ENCODE measurements at regions not wholly inside any gene's neighbourhood (a gene's known extent, or its start where the extent isn't known, plus 50 kb on each side); places are given as distances from the start of the nearest gene placed in this dataset.
A peak's percentile ranks its signal among the peaks of the same experiment; 100 is the strongest.

DNA sequence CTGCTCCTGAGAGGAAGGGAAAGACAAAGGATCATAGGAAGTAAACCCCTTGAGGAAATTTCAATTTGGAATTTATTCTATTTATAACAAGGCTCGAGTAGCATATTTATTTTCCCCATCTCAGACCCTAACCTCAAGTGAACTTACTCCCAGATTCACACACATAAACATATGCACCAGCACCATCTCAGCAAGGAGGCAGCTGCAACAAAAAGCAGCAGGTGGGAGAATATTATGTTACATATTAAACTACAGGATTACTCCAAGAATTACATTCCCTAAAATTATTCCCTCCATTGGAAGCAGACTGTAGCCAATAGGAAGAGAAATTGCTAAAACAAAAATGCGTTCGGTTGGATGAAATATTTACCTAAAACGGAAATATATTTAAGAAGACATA, 108.4 kb upstream of the PRSS3 start:
- 65% methylated on average over 4 of the region's 4 CpGs for WGBS

DNA sequence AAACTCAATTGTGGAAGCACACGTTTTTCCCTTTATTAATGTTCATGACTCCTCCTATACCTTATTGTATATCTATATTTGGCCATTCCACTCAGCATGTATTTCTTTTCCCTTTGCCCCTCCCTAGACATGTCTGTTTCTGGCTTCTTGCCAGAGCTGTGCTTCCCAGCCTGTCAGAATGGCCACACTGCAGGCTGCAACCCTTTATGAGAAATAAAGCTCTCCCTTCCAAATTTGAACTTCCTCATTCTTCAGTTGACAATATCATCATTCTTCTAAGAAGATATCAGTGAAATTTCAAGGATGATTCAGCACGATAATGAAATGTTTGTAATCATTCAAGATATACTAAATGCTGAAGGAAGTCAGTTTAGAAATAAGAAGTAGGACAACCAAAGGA, 107.6 kb upstream of the PRSS3 start:
- no peak overlapping the region for H3K4me3 ChIP-seq (ENCODE audit: low read depth in 1 of 3, low read length in 3 of 3)
- H3K27me3 ChIP-seq (ENCODE audit: control insufficient read depth in 4 of 4, insufficient read depth in 4 of 4, low read length in 3 of 4): no peaks in the 10 kb centered on the region
- DNase-seq (ENCODE audit: low spot score): peak; percentile 40
- no peak overlapping the region for H3K27ac ChIP-seq (ENCODE audit: low read depth in 1 of 2, low read length in 2 of 2)
- H3K36me3 ChIP-seq (ENCODE audit: control insufficient read depth in 4 of 4, insufficient read depth in 3 of 4, low read depth in 1 of 4, low read length in 3 of 4): no peaks in the 10 kb centered on the region
- H3K9ac ChIP-seq (ENCODE audit: low read depth in 1 of 2, low read length in 2 of 2): no peak overlapping the region
- WGBS: 38% methylated on average over 2 of the region's 2 CpGs
- TF ChIP-seq HNF4A (conservative IDR thresholded peaks at IDR 0.05) (no peak), GABPA (IDR thresholded peaks at IDR 0.05 in 1 of 2, conservative IDR thresholded peaks at IDR 0.05 in 1 of 2) (no peak), HNF4G (IDR thresholded peaks at IDR 0.05) (no peak), YY1 (IDR thresholded peaks at IDR 0.05) (no peak), TAF1 (conservative IDR thresholded peaks at IDR 0.05) (no peak)
- H3K9me3 ChIP-seq (ENCODE audit: control insufficient read depth in 4 of 4, low read length in 3 of 4): no peaks in the 10 kb centered on the region
- no peaks in the 10 kb centered on the region for H3K4me1 ChIP-seq (ENCODE audit: control insufficient read depth in 4 of 4, insufficient read depth in 4 of 4, low read length in 3 of 4)

More for the DNA sequence above, 108.4 kb upstream of the PRSS3 start:
- Histone ChIP-seq H3K9me3 (ENCODE audit: control insufficient read depth in 4 of 4, low read length in 3 of 4) (no peaks in the 10 kb centered on the region), H3K27ac (ENCODE audit: low read depth in 1 of 2, low read length in 2 of 2) (no peak overlapping the region), H3K4me1 (ENCODE audit: control insufficient read depth in 4 of 4, insufficient read depth in 4 of 4, low read length in 3 of 4) (no peaks in the 10 kb centered on the region), H3K36me3 (ENCODE audit: control insufficient read depth in 4 of 4, insufficient read depth in 3 of 4, low read depth in 1 of 4, low read length in 3 of 4) (no peaks in the 10 kb centered on the region), H3K27me3 (ENCODE audit: control insufficient read depth in 4 of 4, insufficient read depth in 4 of 4, low read length in 3 of 4) (peaks cover 0 to 4% (median 1%) of the 10 kb centered on the region in 4 donors), H3K9ac (ENCODE audit: low read depth in 1 of 2, low read length in 2 of 2) (no peak overlapping the region), H3K4me3 (ENCODE audit: low read depth in 1 of 3, low read length in 3 of 3) (no peak overlapping the region)
- TF ChIP-seq HNF4G (IDR thresholded peaks at IDR 0.05) (no peak), GABPA (IDR thresholded peaks at IDR 0.05 in 1 of 2, conservative IDR thresholded peaks at IDR 0.05 in 1 of 2) (no peak), NR2F2 (IDR thresholded peaks at IDR 0.05) (no peak), JUND (IDR thresholded peaks at IDR 0.05) (no peak), SP1 (IDR thresholded peaks at IDR 0.05) (no peak), RXRA (IDR thresholded peaks at IDR 0.05) (no peak), FOXA1 (IDR thresholded peaks at IDR 0.05) (no peak), RAD21 (IDR thresholded peaks at IDR 0.05) (no peak), TAF1 (conservative IDR thresholded peaks at IDR 0.05) (no peak), FOXA2 (IDR thresholded peaks at IDR 0.05) (no peak), HNF4A (conservative IDR thresholded peaks at IDR 0.05) (no peak), YY1 (IDR thresholded peaks at IDR 0.05) (no peak), EGR1 (IDR thresholded peaks at IDR 0.05; ENCODE audit: low read depth in 2 of 2) (no peak)
- TF ChIP-seq, protein P1, sequence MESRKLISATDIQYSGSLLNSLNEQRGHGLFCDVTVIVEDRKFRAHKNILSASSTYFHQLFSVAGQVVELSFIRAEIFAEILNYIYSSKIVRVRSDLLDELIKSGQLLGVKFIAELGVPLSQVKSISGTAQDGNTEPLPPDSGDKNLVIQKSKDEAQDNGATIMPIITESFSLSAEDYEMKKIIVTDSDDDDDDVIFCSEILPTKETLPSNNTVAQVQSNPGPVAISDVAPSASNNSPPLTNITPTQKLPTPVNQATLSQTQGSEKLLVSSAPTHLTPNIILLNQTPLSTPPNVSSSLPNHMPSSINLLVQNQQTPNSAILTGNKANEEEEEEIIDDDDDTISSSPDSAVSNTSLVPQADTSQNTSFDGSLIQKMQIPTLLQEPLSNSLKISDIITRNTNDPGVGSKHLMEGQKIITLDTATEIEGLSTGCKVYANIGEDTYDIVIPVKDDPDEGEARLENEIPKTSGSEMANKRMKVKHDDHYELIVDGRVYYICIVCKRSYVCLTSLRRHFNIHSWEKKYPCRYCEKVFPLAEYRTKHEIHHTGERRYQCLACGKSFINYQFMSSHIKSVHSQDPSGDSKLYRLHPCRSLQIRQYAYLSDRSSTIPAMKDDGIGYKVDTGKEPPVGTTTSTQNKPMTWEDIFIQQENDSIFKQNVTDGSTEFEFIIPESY (IDR thresholded peaks at IDR 0.05): no peak
- TF ChIP-seq, protein P2, sequence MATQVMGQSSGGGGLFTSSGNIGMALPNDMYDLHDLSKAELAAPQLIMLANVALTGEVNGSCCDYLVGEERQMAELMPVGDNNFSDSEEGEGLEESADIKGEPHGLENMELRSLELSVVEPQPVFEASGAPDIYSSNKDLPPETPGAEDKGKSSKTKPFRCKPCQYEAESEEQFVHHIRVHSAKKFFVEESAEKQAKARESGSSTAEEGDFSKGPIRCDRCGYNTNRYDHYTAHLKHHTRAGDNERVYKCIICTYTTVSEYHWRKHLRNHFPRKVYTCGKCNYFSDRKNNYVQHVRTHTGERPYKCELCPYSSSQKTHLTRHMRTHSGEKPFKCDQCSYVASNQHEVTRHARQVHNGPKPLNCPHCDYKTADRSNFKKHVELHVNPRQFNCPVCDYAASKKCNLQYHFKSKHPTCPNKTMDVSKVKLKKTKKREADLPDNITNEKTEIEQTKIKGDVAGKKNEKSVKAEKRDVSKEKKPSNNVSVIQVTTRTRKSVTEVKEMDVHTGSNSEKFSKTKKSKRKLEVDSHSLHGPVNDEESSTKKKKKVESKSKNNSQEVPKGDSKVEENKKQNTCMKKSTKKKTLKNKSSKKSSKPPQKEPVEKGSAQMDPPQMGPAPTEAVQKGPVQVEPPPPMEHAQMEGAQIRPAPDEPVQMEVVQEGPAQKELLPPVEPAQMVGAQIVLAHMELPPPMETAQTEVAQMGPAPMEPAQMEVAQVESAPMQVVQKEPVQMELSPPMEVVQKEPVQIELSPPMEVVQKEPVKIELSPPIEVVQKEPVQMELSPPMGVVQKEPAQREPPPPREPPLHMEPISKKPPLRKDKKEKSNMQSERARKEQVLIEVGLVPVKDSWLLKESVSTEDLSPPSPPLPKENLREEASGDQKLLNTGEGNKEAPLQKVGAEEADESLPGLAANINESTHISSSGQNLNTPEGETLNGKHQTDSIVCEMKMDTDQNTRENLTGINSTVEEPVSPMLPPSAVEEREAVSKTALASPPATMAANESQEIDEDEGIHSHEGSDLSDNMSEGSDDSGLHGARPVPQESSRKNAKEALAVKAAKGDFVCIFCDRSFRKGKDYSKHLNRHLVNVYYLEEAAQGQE (IDR thresholded peaks at IDR 0.05): no peak
- TF ChIP-seq, protein P3, sequence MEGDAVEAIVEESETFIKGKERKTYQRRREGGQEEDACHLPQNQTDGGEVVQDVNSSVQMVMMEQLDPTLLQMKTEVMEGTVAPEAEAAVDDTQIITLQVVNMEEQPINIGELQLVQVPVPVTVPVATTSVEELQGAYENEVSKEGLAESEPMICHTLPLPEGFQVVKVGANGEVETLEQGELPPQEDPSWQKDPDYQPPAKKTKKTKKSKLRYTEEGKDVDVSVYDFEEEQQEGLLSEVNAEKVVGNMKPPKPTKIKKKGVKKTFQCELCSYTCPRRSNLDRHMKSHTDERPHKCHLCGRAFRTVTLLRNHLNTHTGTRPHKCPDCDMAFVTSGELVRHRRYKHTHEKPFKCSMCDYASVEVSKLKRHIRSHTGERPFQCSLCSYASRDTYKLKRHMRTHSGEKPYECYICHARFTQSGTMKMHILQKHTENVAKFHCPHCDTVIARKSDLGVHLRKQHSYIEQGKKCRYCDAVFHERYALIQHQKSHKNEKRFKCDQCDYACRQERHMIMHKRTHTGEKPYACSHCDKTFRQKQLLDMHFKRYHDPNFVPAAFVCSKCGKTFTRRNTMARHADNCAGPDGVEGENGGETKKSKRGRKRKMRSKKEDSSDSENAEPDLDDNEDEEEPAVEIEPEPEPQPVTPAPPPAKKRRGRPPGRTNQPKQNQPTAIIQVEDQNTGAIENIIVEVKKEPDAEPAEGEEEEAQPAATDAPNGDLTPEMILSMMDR (IDR thresholded peaks at IDR 0.05; ENCODE audit: low read depth, low read length, missing input control): no peak
- TF ChIP-seq, protein P4, sequence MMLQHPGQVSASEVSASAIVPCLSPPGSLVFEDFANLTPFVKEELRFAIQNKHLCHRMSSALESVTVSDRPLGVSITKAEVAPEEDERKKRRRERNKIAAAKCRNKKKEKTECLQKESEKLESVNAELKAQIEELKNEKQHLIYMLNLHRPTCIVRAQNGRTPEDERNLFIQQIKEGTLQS (IDR thresholded peaks at IDR 0.05): no peak
- TF ChIP-seq, protein P5, sequence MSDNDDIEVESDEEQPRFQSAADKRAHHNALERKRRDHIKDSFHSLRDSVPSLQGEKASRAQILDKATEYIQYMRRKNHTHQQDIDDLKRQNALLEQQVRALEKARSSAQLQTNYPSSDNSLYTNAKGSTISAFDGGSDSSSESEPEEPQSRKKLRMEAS (IDR thresholded peaks at IDR 0.05): no peak
- DNase-seq (ENCODE audit: low spot score): no peak
